Osteoblast (primary cell): ENCODE measurements at regions not wholly inside any gene's neighbourhood (a gene's known extent, or its start where the extent isn't known, plus 50 kb on each side); places are given as distances from the start of the nearest gene placed in this dataset.
"Not testable (repeated sequence)": the region's sequence is repeated elsewhere in the genome, so short reads cannot be mapped to it uniquely, and the experiment has no call there.

Experiments
- DNase-seq: peaks from one replicate; pipeline ENCODE4 v3.0.0; 2011; ENCODE audit warnings: low spot score, mixed read lengths; ENCODE audit not compliant: insufficient read length; ENCODE audit errors: missing footprints
- H2AFZ ChIP-seq: 2 replicates; pipeline ENCODE4 v1.6.0; 2011; ENCODE audit warnings: mild to moderate bottlenecking, low read length
- H3K27ac ChIP-seq: 2 replicates; pipeline ENCODE4 v1.5.1; 2011; ENCODE audit warnings: mild to moderate bottlenecking, low read depth, low read length, moderate library complexity
- H3K27me3 ChIP-seq: 2 replicates; pipeline ENCODE4 v1.6.0; 2012; ENCODE audit warnings: mild to moderate bottlenecking, control low read depth, inconsistent platforms, low read length, moderate library complexity; ENCODE audit not compliant: insufficient read depth
- H3K36me3 ChIP-seq: 2 replicates; pipeline ENCODE4 v1.5.1; 2011; ENCODE audit warnings: mild to moderate bottlenecking, low read length, control low read depth, moderate library complexity; ENCODE audit not compliant: insufficient read depth
- H3K4me1 ChIP-seq: 2 replicates; pipeline ENCODE4 v1.5.1; 2011; ENCODE audit warnings: mild to moderate bottlenecking, low read length, control low read depth, moderate library complexity; ENCODE audit not compliant: insufficient read depth
- H3K4me2 ChIP-seq: 2 replicates; pipeline ENCODE4 v1.6.0; 2011; ENCODE audit warnings: mild to moderate bottlenecking, low read length; ENCODE audit not compliant: insufficient read depth
- H3K4me3 ChIP-seq: fragments of 200-600 bp; sonication (generic); 3 replicates; pipeline ENCODE4 v1.5.1; 2012; ENCODE audit warnings: mild to moderate bottlenecking, low read length, inconsistent platforms; ENCODE audit not compliant: insufficient read depth
- H3K79me2 ChIP-seq: 2 replicates; pipeline ENCODE4 v1.6.0; 2012; ENCODE audit warnings: mild to moderate bottlenecking, low read length, control low read depth, inconsistent platforms; ENCODE audit not compliant: insufficient read depth
- H3K9me3 ChIP-seq: 2 replicates; pipeline ENCODE4 v1.5.1; 2011; ENCODE audit warnings: low read depth, low read length, control low read depth
- H4K20me1 ChIP-seq: 2 replicates; pipeline ENCODE4 v1.6.0; 2012; ENCODE audit warnings: mild to moderate bottlenecking, low read length, control low read depth; ENCODE audit not compliant: insufficient read depth
- CTCF ChIP-seq: IDR thresholded peaks from 2 replicates; pipeline ENCODE4 v1.5.1; 2011; ENCODE audit warnings: mild to moderate bottlenecking, low read depth, low read length, moderate library complexity; ENCODE audit errors: extremely low read depth

GRCh38 chr6:113719545-113719944 is 137.6 kb upstream of the MARCKS start:
- Histone ChIP-seq H3K27ac (no peak overlapping the region), H3K27me3 (no peaks in the 10 kb centered on the region), H3K79me2 (no peaks in the 10 kb centered on the region), H3K36me3 (no peaks in the 10 kb centered on the region), H4K20me1 (no peaks in the 10 kb centered on the region), H2AFZ (no peak overlapping the region), H3K9me3 (no peaks in the 10 kb centered on the region), H3K4me2 (no peak overlapping the region), H3K4me3 (no peak overlapping the region), H3K4me1 (peaks cover 5% of the 10 kb centered on the region)
- DNase-seq, result peak; percentile 86
- TF ChIP-seq CTCF, result no peak

- H4K20me1 ChIP-seq, result no peaks in the 10 kb centered on the region
- H3K27ac ChIP-seq, result no peak overlapping the region
- H3K79me2 ChIP-seq, result no peaks in the 10 kb centered on the region
- no peaks in the 10 kb centered on the region for H3K9me3 ChIP-seq
- peak; percentile 46 for DNase-seq
- H3K4me1 ChIP-seq, result peaks cover 5% of the 10 kb centered on the region
- peak overlapping the region; percentile 39 for H2AFZ ChIP-seq
- no peak overlapping the region for H3K4me3 ChIP-seq
- H3K27me3 ChIP-seq, result no peaks in the 10 kb centered on the region
- peak overlapping the region; percentile 44 for H3K4me2 ChIP-seq
- H3K36me3 ChIP-seq, result no peaks in the 10 kb centered on the region
- no peak for TF ChIP-seq CTCF
Observed at GRCh38 chr6:113723182-113723581, 134.0 kb upstream of the MARCKS start.

GRCh38 chr6:113724927-113725326 is 132.2 kb upstream of the MARCKS start:
- not testable (repeated sequence) for H3K36me3 ChIP-seq, H3K4me1 ChIP-seq, H3K4me3 ChIP-seq, H4K20me1 ChIP-seq, H3K79me2 ChIP-seq, DNase-seq, H3K27ac ChIP-seq, H3K27me3 ChIP-seq, H3K4me2 ChIP-seq, H2AFZ ChIP-seq, H3K9me3 ChIP-seq

- no peaks in the 10 kb centered on the region for H3K27me3 ChIP-seq
- H4K20me1 ChIP-seq, result no peaks in the 10 kb centered on the region
- no peak overlapping the region for H3K27ac ChIP-seq
- no peak overlapping the region for H3K4me3 ChIP-seq
- H3K36me3 ChIP-seq, result no peaks in the 10 kb centered on the region
- no peak for TF ChIP-seq CTCF
- DNase-seq, result no peak
- no peaks in the 10 kb centered on the region for H3K9me3 ChIP-seq
- H3K4me2 ChIP-seq, result no peak overlapping the region
- H3K4me1 ChIP-seq, result peaks cover 15% of the 10 kb centered on the region
- no peaks in the 10 kb centered on the region for H3K79me2 ChIP-seq
- no peak overlapping the region for H2AFZ ChIP-seq
Observed at GRCh38 chr6:113731541-113731940, 125.6 kb upstream of the MARCKS start.
